Lower leg skin (tissue), 3 donors: ENCODE measurements at regions not wholly inside any gene's neighbourhood (a gene's known extent, or its start where the extent isn't known, plus 50 kb on each side); places are given as distances from the start of the nearest gene placed in this dataset.

Experiments
- CTCF ChIP-seq, 3 donors: fragments of 450-650 bp; IDR thresholded peaks; one replicate each; pipeline ENCODE4 v1.5.1; 2016; ENCODE audit warnings: antibody characterized with exemption in 3 of 3, mild to moderate bottlenecking in 3 of 3, moderate library complexity in 2 of 3
- POLR2A ChIP-seq, 2 donors: fragments of 450-650 bp; IDR thresholded peaks; one replicate each; pipeline ENCODE4 v1.6.1; 2016 to 2017; ENCODE audit warnings: antibody characterized with exemption in 2 of 2, mild to moderate bottlenecking in 1 of 2, moderate library complexity in 1 of 2

DNA sequence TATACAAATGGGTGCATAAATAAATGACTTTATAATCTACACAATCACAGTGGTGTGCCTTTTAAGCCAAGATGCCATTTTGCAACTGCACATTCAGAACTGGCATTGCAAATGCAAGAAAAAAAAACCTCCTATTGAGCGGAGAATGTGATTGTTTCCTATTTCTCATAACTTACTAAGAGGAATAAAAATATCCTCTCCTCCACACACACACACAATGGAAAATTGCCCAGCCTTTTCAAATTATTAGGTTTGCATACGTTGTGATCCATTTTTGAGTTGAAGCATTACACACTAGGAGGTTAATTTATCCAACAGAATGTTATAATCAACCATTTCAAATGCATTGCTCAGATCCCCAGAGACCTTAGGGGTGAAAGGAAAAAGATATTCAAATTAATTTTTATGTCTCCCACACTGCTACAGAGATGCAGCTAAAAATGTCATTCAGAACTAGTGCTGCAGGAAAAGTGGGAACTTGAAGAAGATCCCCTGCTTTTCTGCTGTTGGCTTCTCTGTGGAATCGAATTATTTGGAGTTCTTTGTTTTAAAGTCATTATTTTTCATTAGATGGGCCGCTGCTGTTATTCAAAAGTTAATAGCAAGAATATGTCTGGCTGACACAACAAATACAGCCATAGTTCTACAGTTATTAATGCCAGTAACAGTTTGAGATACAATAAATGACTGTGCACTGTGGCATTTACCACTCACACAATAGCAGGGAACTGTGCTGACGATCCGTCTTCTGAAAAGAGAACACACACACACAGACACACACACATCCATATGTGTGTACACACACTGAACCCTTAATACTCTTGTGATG lies 299.9 kb upstream of the ANO5 start:
- no peak for TF ChIP-seq CTCF (IDR thresholded peaks at IDR 0.05)
- TF ChIP-seq POLR2A (IDR thresholded peaks at IDR 0.05), result no peak
